Heart left ventricle (tissue), 13 donors: ENCODE measurements at regions not wholly inside any gene's neighbourhood (a gene's known extent, or its start where the extent isn't known, plus 50 kb on each side); places are given as distances from the start of the nearest gene placed in this dataset.

Experiments used
- POLR2A ChIP-seq, 2 donors: fragments of 450-650 bp; IDR thresholded peaks; one replicate each; pipeline ENCODE4 v1.6.1; 2017; ENCODE audit warnings: antibody characterized with exemption in 2 of 2, mild to moderate bottlenecking in 2 of 2, moderate library complexity in 2 of 2
- TF ChIP-seq, protein P1 (sequence below), 12 donors: fragments of 200-600 bp; sonication (generic) in 4 of 12; IDR thresholded peaks; one replicate each; pipeline versions ENCODE4 v1.5.0 to v1.8.0; 2018 to 2022; ENCODE audit warnings: antibody characterized with exemption in 12 of 12, mild to moderate bottlenecking in 5 of 12
- donor health status: ischemic (EF 13 %, LVEDD 7.1; RV severe dilation, severe dysfunction).
- donor health status: DM: no; HTN: yes; CAD: no.
- donor health status: DM: no; HTN: no; CAD: no.
- donor health status: ischemic (EF 25% LVEDD 6.9; RV normal size, moderate dysfunction).
- donor health status: ischemic (EF 25% LVEDD 5.7; RV mildly dilated, moderate dysfunction).
- donor health status: ischemic (EF 35%, LVEDD 5.7; RV mildly dilated, moderate dysfunction).
- donor health status: nonischemic (EF 11% LVEDD 7.7; RV severe dilation, severe dysfunction).
- donor health status: DM: yes; HTN: yes; CAD: no.
- donor health status: PGD.
- donor health status: ischemic (EF 29% LVEDD 5.4; RV normal size, mild dysfunction).
- donor health status: nonischemic (EF 23%, LVEDD 6.1; RV moderate dilation, normal function).

GRCh38 chr20:7155794-7156193 lies 388.3 kb downstream of the BMP2 start:
- TF ChIP-seq, protein P1, sequence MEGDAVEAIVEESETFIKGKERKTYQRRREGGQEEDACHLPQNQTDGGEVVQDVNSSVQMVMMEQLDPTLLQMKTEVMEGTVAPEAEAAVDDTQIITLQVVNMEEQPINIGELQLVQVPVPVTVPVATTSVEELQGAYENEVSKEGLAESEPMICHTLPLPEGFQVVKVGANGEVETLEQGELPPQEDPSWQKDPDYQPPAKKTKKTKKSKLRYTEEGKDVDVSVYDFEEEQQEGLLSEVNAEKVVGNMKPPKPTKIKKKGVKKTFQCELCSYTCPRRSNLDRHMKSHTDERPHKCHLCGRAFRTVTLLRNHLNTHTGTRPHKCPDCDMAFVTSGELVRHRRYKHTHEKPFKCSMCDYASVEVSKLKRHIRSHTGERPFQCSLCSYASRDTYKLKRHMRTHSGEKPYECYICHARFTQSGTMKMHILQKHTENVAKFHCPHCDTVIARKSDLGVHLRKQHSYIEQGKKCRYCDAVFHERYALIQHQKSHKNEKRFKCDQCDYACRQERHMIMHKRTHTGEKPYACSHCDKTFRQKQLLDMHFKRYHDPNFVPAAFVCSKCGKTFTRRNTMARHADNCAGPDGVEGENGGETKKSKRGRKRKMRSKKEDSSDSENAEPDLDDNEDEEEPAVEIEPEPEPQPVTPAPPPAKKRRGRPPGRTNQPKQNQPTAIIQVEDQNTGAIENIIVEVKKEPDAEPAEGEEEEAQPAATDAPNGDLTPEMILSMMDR (IDR thresholded peaks at IDR 0.05): no peak
- no peak for TF ChIP-seq POLR2A (IDR thresholded peaks at IDR 0.05)
